Ovary (tissue), 3 donors: ENCODE measurements at regions not wholly inside any gene's neighbourhood (a gene's known extent, or its start where the extent isn't known, plus 50 kb on each side); places are given as distances from the start of the nearest gene placed in this dataset.

Experiments used
- EP300 ChIP-seq: sonication (generic); formaldehyde crosslinking; IDR thresholded peaks from one replicate; pipeline ENCODE4 v1.6.1; 2017; ENCODE audit warnings: antibody characterized with exemption
- POLR2A ChIP-seq: fragments of 450-650 bp; IDR thresholded peaks from one replicate; pipeline ENCODE4 v1.6.1; 2017; ENCODE audit warnings: antibody characterized with exemption, mild to moderate bottlenecking, moderate library complexity
- TF ChIP-seq, protein P1 (sequence below), 3 donors: fragments of 450-650 bp in 2 of 3; fragments of 200-600 bp in 1 of 3; IDR thresholded peaks; one replicate each; pipeline versions ENCODE4 v1.5.1 to v1.8.0; 2016 to 2022; ENCODE audit warnings: antibody characterized with exemption in 3 of 3, mild to moderate bottlenecking in 1 of 3
- donor health status: DM: no; HTN: no; CAD: no.

- TF ChIP-seq, protein P1, sequence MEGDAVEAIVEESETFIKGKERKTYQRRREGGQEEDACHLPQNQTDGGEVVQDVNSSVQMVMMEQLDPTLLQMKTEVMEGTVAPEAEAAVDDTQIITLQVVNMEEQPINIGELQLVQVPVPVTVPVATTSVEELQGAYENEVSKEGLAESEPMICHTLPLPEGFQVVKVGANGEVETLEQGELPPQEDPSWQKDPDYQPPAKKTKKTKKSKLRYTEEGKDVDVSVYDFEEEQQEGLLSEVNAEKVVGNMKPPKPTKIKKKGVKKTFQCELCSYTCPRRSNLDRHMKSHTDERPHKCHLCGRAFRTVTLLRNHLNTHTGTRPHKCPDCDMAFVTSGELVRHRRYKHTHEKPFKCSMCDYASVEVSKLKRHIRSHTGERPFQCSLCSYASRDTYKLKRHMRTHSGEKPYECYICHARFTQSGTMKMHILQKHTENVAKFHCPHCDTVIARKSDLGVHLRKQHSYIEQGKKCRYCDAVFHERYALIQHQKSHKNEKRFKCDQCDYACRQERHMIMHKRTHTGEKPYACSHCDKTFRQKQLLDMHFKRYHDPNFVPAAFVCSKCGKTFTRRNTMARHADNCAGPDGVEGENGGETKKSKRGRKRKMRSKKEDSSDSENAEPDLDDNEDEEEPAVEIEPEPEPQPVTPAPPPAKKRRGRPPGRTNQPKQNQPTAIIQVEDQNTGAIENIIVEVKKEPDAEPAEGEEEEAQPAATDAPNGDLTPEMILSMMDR (IDR thresholded peaks at IDR 0.05) = no peak
- no peak for TF ChIP-seq EP300
- TF ChIP-seq POLR2A = no peak
Observed at GRCh38 chr2:199015072-199015471, 442.7 kb downstream of the SATB2 start.
